Myocyte (in vitro differentiated cells): ENCODE measurements at regions not wholly inside any gene's neighbourhood (a gene's known extent, or its start where the extent isn't known, plus 50 kb on each side); places are given as distances from the start of the nearest gene placed in this dataset.

Source experiments
- DNase-seq: peaks from one replicate; pipeline ENCODE4 v3.0.0-alpha.2; 2012; ENCODE audit warnings: low read depth

GRCh38 chr3:189455009-189455408 is 176.2 kb upstream of the TP63 start:
- DNase-seq, result no peak

- no peak for DNase-seq
Measured at GRCh38 chr3:189455641-189456417, 175.4 kb upstream of the TP63 start.

- peak; percentile 35 for DNase-seq
Measured at GRCh38 chr3:189457201-189457607, 174.0 kb upstream of the TP63 start.

- DNase-seq, result no peak
Measured at GRCh38 chr3:189457631-189458412, 173.4 kb upstream of the TP63 start.

- peak; percentile 52 for DNase-seq
Measured at GRCh38 chr3:189458528-189458927, 172.7 kb upstream of the TP63 start.

GRCh38 chr3:189459231-189459630 is 172.0 kb upstream of the TP63 start:
- no peak for DNase-seq

- DNase-seq, result no peak
Measured at GRCh38 chr3:189460511-189460910, 170.7 kb upstream of the TP63 start.

GRCh38 chr3:189464799-189465198 is 166.4 kb upstream of the TP63 start:
- DNase-seq, result no peak

- DNase-seq, result no peak
Measured at GRCh38 chr3:189466004-189466403, 165.2 kb upstream of the TP63 start.

- no peak for DNase-seq
Measured at GRCh38 chr3:189467451-189467850, 163.7 kb upstream of the TP63 start.

GRCh38 chr3:189474944-189475343 is 156.2 kb upstream of the TP63 start:
- DNase-seq, result no peak

- DNase-seq, result no peak
Measured at GRCh38 chr3:189477614-189478013, 153.6 kb upstream of the TP63 start.

GRCh38 chr3:189486556-189486955 is 144.6 kb upstream of the TP63 start:
- DNase-seq, result no peak

GRCh38 chr3:189488241-189488767 is 142.9 kb upstream of the TP63 start:
- DNase-seq, result peak; percentile 89

- no peak for DNase-seq
Measured at GRCh38 chr3:189490337-189490736, 140.9 kb upstream of the TP63 start.

- no peak for DNase-seq
Measured at GRCh38 chr3:189490749-189491148, 140.4 kb upstream of the TP63 start.

- DNase-seq, result no peak
Measured at GRCh38 chr3:189491831-189492230, 139.4 kb upstream of the TP63 start.

GRCh38 chr3:189493271-189493670 is 137.9 kb upstream of the TP63 start:
- no peak for DNase-seq

- DNase-seq, result no peak
Measured at GRCh38 chr3:189494632-189495031, 136.6 kb upstream of the TP63 start.

- no peak for DNase-seq
Measured at GRCh38 chr3:189496375-189497138, 134.6 kb upstream of the TP63 start.

GRCh38 chr3:189498995-189499704 is 132.0 kb upstream of the TP63 start:
- DNase-seq, result no peak
